HepG2 (cell line): ENCODE measurements at regions not wholly inside any gene's neighbourhood (a gene's known extent, or its start where the extent isn't known, plus 50 kb on each side); places are given as distances from the start of the nearest gene placed in this dataset.

Experiments
- CTCF ChIP-seq: sonication (generic); formaldehyde crosslinking; IDR thresholded peaks from 2 replicates; pipeline ENCODE4 v1.5.0; 2020; ENCODE audit warnings: mild to moderate bottlenecking, missing genetic modification reagents, moderate library complexity
- EZH2 ChIP-seq: conservative IDR thresholded peaks from 2 replicates; pipeline ENCODE4 v1.6.1; 2012; ENCODE audit warnings: mild to moderate bottlenecking, low read depth, low read length, moderate library complexity
- GTF2F1 ChIP-seq: fragments of 150-350 bp; IDR thresholded peaks from 2 replicates; pipeline ENCODE4 v1.6.1; 2014; ENCODE audit warnings: low read length
- KLF6 ChIP-seq: IDR thresholded peaks from 2 replicates; pipeline ENCODE4 v1.8.0; 2016; ENCODE audit warnings: missing biosample characterization, missing genetic modification reagents
- PRDM15 ChIP-seq: sonication (generic); formaldehyde crosslinking; IDR thresholded peaks from 2 replicates; pipeline ENCODE4 v1.4.0; 2020; ENCODE audit warnings: missing genetic modification reagents
- ZNF530 ChIP-seq: sonication (generic); formaldehyde crosslinking; IDR thresholded peaks from 2 replicates; pipeline ENCODE4 v1.5.0; 2020; ENCODE audit warnings: low read depth, mild to moderate bottlenecking, missing genetic modification reagents

GRCh38 chr1:65045022-65045817 lies 78.9 kb upstream of the JAK1 start:
- TF ChIP-seq ZNF530 (no peak), CTCF (CRISPR knock-in tag) (no peak), KLF6 (no peak), PRDM15 (CRISPR knock-in tag) (no peak), GTF2F1 (no peak), EZH2 (no peak)
